ENCODE measurements at regions not wholly inside any gene's neighbourhood (a gene's known extent, or its start where the extent isn't known, plus 50 kb on each side); places are given as distances from the start of the nearest gene placed in this dataset.

DNA sequence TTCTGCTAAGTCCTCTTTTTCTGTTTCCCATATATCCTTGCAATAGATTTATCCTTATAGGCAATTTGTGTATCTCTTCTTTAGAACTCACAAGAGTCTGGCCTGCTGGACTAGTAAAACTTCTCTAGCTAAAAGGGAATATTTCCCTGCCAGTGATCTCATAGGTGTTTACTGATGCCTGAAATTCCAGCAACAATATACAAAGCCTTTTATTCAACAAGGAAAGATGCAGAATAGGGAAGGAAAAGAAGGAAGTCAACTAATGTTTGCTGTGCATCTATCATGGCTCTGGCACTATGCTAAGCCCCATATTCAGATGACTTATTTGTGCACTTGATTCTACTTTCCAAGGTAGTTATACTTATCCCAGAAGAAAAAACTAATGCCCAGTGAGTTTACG lies 160.0 kb upstream of the DMRTA1 start:
- H3K4me1 Mint-ChIP-seq = no peaks in the 10 kb centered on the region
- H3K27ac Mint-ChIP-seq = no peak overlapping the region
- H3K27me3 Mint-ChIP-seq = peaks cover 5% of the 10 kb centered on the region
- no peaks in the 10 kb centered on the region for H3K9me3 Mint-ChIP-seq
- no peaks in the 10 kb centered on the region for H3K36me3 Mint-ChIP-seq
- no peak overlapping the region for H3K4me3 Mint-ChIP-seq

DNA sequence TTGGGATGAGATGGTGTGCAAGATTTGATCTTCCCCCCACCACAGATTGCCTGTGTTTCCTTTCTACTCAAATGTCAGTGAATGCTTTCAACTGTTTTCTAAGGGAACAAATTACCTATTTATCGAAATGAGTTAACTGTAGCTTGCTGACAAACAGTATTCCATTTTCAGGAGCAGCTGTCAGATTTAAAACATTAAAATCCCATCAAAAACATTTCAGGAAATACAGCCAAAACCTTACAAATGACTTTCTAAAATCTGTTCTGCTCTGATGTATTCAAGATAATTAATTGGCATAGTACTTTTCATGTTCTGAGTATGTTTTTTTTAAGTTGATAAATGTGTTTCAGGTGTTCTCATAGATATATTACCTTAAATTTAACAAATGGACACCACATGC lies 158.0 kb upstream of the DMRTA1 start:
- Mint-ChIP-seq H3K9me3 (no peaks in the 10 kb centered on the region), H3K36me3 (no peaks in the 10 kb centered on the region), H3K4me1 (no peaks in the 10 kb centered on the region), H3K27ac (no peak overlapping the region), H3K27me3 (peaks cover 6% of the 10 kb centered on the region), H3K4me3 (no peak overlapping the region)

DNA sequence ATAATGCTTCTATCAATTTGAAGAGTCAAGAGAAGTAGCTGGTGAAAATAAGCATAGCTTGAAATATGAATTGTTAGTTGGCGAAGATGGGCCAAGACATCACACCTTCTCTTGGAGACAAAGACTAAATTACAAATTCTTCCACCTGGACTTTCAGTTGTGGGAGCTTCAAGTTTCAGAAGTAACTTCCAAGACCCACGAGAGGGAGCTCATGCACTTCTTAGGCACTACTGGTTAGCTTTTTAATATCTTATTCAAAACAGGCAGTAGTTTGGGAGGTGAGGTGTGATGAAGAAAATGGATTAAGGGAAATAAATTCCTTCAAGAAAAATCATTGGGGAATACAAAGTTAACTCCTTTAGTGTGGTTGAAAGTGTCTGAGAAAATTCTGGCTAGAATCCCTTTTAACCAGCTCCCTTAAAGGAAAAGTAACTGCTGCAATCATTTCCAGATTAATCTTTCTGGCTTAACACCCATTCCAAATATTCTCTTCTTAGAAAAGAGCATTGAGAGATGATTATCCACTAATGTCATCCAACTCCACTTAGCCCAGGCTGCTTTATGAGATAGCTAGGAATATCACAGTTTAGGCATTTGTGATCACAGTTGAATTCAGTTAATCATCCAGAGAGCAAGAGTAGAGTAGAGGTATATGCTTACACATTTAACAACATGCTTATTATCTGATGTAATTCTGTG lies 139.5 kb upstream of the DMRTA1 start:
- Mint-ChIP-seq H3K4me3 (no peak overlapping the region), H3K36me3 (no peaks in the 10 kb centered on the region), H3K27ac (no peak overlapping the region), H3K9me3 (peaks cover 0 to 3% (median 0%) of the 10 kb centered on the region in 3 donors), H3K4me1 (no peaks in the 10 kb centered on the region), H3K27me3 (peaks cover 4% of the 10 kb centered on the region)

DNA sequence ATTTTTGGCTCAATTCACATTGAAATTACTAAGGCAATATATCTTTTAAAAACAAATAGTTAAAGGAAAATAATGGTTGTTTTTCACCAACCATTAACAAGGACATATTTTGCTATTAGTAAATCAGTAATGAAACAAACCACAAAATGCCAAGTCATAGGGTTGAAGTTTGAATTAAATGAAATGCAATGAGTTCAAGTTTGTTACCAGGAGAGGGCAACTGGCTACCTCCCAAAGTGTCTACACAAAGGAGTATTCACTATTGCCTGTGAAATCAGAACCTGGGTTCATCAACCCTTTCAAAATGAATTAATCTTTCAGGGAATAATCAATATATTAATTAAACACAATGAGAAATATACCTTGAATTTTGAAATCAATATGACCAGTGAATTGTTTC lies 138.4 kb upstream of the DMRTA1 start:
- peaks cover 4% of the 10 kb centered on the region for H3K27me3 Mint-ChIP-seq
- H3K4me1 Mint-ChIP-seq = no peaks in the 10 kb centered on the region
- H3K4me3 Mint-ChIP-seq = no peak overlapping the region
- no peaks in the 10 kb centered on the region for H3K36me3 Mint-ChIP-seq
- H3K27ac Mint-ChIP-seq = no peak overlapping the region
- peaks cover 0 to 3% (median 0%) of the 10 kb centered on the region in 3 donors for H3K9me3 Mint-ChIP-seq

DNA sequence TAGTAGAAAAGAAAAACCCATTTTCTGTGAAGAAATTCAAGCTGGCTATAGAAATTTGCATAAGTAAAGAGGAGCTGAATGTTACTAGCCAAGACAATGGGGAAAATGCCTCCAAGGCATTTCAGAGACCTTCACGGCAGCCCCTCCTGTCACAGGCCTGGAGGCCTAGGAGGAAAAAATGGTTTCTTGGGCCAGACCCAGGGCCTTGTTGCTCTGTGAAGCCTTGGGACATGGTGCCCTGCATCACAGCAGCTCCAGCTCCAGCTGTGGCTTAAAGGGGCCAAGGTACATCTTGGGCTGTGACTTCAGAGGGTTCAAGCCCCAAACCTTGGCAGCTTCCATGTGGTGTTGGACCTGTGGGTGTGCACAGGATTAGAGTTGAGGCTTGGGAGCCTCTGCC lies 130.0 kb upstream of the DMRTA1 start:
- Mint-ChIP-seq H3K36me3 (no peaks in the 10 kb centered on the region), H3K27ac (no peak overlapping the region), H3K27me3 (peaks cover 3% of the 10 kb centered on the region), H3K4me1 (no peaks in the 10 kb centered on the region), H3K9me3 (peaks cover 2 to 12% (median 9%) of the 10 kb centered on the region in 3 donors), H3K4me3 (no peak overlapping the region)

DNA sequence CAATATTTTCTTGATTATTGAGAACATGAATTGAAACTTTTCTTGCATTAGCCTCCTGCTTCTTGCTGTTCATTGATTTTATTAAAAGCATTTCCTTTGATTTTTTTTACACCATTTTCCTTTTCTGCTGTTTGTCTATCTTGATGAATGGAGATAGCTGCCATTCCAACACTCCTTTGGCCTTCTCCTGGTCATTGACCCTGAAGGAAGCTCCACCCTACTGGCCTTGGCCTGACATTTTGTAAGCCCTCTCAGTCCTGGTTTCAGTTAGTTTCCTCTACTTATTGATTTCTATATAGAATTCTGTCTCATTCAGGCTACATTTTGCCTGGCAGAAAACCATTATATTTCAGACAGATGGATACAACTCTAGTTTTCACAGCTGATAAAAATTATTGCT lies 115.1 kb upstream of the DMRTA1 start:
- H3K9me3 Mint-ChIP-seq = peaks cover 0 to 6% (median 3%) of the 10 kb centered on the region in 3 donors
- peaks cover 3% of the 10 kb centered on the region for H3K27me3 Mint-ChIP-seq
- no peak overlapping the region for H3K27ac Mint-ChIP-seq
- no peaks in the 10 kb centered on the region for H3K36me3 Mint-ChIP-seq
- H3K4me1 Mint-ChIP-seq = no peaks in the 10 kb centered on the region
- no peak overlapping the region for H3K4me3 Mint-ChIP-seq

DNA sequence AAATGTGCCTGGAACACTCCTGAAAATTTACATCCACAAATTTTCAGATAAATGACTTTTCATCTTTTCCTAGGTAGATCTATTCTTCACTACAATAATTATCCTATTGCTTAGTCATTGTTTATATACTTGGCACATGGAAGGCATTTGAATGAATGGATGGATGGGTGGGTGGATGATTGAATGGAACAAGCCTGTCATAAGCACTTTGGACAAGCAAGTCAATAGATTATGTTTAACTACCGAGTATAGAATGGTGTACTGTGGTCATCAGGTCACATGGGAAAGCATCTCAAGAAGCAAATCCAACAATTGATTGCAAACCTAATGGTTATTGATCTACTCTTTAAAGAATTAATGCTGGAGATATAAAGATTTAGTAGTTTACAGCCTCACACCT lies 114.4 kb upstream of the DMRTA1 start:
- Mint-ChIP-seq H3K9me3 (peaks cover 0 to 6% (median 3%) of the 10 kb centered on the region in 3 donors), H3K4me1 (no peaks in the 10 kb centered on the region), H3K27me3 (peaks cover 3% of the 10 kb centered on the region), H3K4me3 (no peak overlapping the region), H3K27ac (no peak overlapping the region), H3K36me3 (no peaks in the 10 kb centered on the region)

DNA sequence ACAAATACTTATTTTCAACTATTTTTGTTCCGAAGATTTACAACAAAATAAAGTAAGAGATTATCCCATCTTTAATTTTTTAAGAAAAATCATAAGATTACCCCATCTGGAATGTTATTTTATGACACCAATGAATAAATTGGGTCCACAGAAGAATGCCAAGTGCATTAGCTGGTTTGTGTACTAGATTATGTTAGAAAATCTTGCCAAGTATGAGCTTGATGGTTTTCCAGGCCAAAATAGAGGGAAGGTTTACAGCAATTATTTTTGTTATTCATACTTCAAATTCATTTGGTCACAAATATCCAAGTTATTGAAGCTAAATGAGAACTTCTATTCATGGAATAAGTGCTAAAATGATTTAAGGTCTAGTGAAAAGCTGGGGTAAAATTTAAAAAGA lies 109.4 kb upstream of the DMRTA1 start:
- H3K9me3 Mint-ChIP-seq = no peaks in the 10 kb centered on the region
- H3K4me3 Mint-ChIP-seq = no peak overlapping the region
- H3K4me1 Mint-ChIP-seq = no peaks in the 10 kb centered on the region
- peaks cover 3% of the 10 kb centered on the region for H3K27me3 Mint-ChIP-seq
- H3K27ac Mint-ChIP-seq = no peak overlapping the region
- H3K36me3 Mint-ChIP-seq = no peaks in the 10 kb centered on the region

DNA sequence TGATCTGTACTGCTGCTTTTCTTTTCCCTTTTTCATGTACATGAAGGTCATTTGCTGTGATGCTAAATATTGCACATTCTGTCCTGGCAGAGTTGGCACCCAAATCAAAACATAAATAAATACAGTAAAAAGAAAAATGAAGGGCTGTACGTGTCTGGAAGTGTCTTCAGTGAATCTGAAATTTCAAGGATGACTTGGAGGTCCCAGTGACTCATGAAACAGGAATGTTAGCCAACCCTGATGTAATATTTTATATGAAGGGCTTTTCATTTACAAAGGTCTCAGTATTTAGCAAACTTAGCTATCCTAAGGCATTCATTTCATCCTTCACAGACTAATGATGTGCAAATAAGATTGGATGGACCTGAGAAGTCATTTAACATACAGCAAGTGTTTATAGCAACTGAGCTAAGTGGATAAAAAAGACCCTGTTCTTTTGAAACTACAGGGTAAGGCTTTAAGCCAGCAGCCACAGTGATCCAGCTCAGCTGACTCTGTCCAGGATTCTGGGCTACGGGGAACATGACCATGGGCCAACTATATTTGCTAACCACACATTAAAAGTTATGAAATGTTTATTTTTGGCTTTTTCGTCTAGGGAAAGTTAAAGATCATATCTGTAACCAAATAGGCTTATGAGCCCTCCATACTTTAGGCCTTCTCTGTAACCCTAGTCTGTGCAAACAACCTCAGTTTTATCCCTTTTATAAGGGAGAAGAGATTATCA lies 104.0 kb upstream of the DMRTA1 start:
- no peaks in the 10 kb centered on the region for H3K4me1 Mint-ChIP-seq
- H3K9me3 Mint-ChIP-seq = no peaks in the 10 kb centered on the region
- no peaks in the 10 kb centered on the region for H3K27me3 Mint-ChIP-seq
- H3K4me3 Mint-ChIP-seq = no peak overlapping the region
- H3K36me3 Mint-ChIP-seq = no peaks in the 10 kb centered on the region
- no peak overlapping the region for H3K27ac Mint-ChIP-seq

DNA sequence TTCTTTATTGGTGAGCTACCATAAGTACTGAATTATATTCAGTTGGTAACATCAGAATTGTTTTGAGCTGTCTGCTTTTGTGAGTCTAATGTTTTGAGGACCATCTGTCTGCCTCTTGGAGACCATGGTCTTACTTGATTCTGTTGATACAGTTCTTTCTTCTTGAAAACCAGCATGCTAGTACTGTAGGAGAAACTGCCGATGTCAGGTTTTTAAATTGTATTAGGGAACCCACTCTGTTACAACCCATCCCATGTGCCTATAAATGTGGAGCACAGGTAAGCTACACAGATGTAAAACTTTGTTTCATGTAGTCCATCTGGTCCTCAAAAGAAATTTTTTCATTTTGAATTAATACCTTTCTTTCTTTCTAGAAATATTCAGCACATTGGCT lies 103.4 kb upstream of the DMRTA1 start:
- Mint-ChIP-seq H3K36me3 (no peaks in the 10 kb centered on the region), H3K27me3 (no peaks in the 10 kb centered on the region), H3K4me3 (no peak overlapping the region)

DNA sequence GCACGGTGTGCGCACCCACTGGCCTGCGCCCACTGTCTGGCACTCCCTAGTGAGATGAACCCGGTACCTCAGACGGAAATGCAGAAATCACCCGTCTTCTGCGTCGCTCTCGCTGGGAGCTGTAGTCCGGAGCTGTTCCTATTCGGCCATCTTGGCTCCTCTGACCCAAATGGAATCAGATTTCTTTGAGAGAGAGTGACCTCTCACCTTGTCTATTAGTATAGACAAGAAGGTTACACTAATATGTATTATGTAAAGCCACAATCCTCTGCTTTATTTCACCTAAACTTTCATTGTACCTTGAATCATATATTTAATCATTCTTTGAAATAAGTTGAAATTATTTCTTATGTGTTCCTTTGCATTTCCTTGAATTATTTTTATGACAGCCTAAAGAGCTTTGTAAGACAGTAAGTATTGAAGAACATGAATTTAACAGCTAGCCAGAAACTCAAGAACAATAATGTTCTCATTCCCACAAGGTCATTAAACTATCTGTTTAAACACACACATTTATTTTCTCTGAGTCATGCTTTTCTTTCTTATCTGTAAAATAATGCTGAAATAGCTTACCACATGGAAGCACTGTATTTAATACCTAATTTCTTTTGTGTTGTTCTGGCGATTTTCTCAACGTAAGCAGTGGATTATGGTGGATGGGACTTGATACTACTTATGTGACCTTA lies 91.8 kb upstream of the DMRTA1 start:
- Mint-ChIP-seq H3K27ac (no peak overlapping the region), H3K27me3 (no peaks in the 10 kb centered on the region), H3K4me1 (no peaks in the 10 kb centered on the region), H3K36me3 (no peaks in the 10 kb centered on the region), H3K4me3 (no peak overlapping the region), H3K9me3 (peaks cover 0 to 3% (median 0%) of the 10 kb centered on the region in 3 donors)

More for the DNA sequence above, 103.4 kb upstream of the DMRTA1 start:
- no peak overlapping the region for H3K27ac Mint-ChIP-seq
- no peaks in the 10 kb centered on the region for H3K9me3 Mint-ChIP-seq
- no peaks in the 10 kb centered on the region for H3K4me1 Mint-ChIP-seq

DNA sequence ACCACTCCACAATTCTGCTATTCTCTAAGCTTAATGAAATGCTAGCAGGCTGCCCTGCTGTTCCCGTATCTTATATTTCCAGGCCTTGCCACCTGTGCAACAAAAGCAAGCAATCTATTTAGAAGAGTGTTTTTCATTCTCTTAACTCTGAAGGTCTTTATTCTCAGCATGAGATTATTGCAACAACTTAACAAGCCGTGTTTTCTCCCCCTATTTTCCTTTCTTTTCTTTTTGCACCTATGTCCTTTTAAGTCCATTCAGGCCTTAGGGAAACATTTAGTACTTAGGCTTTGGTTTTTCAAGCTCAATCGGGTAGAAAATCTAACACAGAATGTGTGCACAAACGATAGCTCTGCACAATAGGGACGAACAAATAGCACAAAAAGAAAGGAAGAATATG lies 89.6 kb upstream of the DMRTA1 start:
- H3K27ac Mint-ChIP-seq = no peak overlapping the region
- H3K27me3 Mint-ChIP-seq = no peaks in the 10 kb centered on the region
- H3K36me3 Mint-ChIP-seq = no peaks in the 10 kb centered on the region
- no peak overlapping the region for H3K4me3 Mint-ChIP-seq
- no peaks in the 10 kb centered on the region for H3K4me1 Mint-ChIP-seq
- H3K9me3 Mint-ChIP-seq = peaks cover 0 to 3% (median 0%) of the 10 kb centered on the region in 3 donors

DNA sequence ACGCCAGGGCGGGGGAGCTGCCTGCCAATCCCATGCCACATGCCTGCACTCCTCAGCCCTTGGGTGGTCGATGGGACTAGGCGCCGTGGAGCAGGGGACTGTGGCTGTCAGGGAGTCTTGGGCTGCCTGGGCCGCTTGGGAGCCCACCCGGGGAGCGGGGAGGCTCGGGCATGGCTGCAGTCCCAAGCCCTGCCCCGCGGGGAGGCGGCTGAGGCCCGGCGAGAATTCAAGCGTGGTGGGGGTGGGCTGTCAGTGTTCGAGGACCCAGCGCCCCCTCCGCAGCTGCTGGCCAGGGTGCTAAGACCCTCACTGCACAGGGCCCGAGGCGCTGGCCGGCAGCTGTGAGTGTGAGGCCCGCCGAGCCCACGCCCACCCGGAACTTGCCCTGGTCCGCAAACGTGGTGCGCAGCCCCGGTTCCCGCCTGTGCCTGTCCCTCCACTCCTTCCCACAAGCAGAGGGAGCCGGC lies 83.2 kb upstream of the DMRTA1 start:
- no peak overlapping the region for H3K4me3 Mint-ChIP-seq
- no peaks in the 10 kb centered on the region for H3K4me1 Mint-ChIP-seq
- H3K27me3 Mint-ChIP-seq = peaks cover 3% of the 10 kb centered on the region
- H3K27ac Mint-ChIP-seq = no peak overlapping the region
- peaks cover 0 to 2% (median 0%) of the 10 kb centered on the region in 3 donors for H3K9me3 Mint-ChIP-seq
- H3K36me3 Mint-ChIP-seq = no peaks in the 10 kb centered on the region

DNA sequence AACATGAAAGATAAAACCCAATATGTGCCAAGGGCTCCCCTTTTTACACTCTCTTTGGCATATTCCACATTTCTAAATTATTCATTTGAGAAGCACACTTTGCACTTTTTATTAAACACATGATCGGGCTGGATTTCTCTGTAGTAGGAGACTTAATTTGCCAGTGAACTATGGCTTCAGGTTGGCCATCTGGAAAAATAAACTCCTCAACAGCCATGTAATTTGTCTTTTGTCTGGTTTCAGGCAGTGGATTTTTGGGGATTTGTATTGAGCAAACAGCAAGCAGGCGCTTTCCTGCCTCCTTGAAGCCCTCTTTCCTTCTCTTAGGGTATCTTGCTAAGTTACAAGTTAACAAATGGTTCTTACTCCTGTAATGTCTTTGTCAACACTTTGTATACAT lies 73.0 kb upstream of the DMRTA1 start:
- peaks cover 0 to 4% (median 0%) of the 10 kb centered on the region in 3 donors for H3K9me3 Mint-ChIP-seq
- H3K27ac Mint-ChIP-seq = no peak overlapping the region
- no peaks in the 10 kb centered on the region for H3K36me3 Mint-ChIP-seq
- no peak overlapping the region for H3K4me3 Mint-ChIP-seq
- no peaks in the 10 kb centered on the region for H3K27me3 Mint-ChIP-seq
- no peaks in the 10 kb centered on the region for H3K4me1 Mint-ChIP-seq

DNA sequence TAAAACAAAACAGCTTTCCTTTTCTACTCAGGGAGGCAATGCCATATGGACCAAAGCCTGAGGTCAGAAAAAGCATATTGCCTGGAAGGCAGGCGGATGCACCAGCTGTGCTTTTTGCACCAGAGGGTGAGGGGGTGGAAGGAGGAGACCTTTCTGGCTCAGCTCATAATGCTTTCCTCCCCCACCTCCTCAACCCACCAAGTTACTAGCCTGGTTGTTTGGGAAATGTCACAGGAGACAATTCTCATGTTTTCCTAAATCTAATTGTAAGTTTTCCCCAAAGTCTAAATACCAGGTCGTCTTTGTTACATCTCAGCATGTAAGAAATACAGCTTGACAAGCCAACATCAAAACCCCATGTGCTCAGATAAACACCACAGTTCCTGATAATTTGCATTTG lies 72.6 kb upstream of the DMRTA1 start:
- Mint-ChIP-seq H3K27ac (no peak overlapping the region), H3K9me3 (peaks cover 0 to 4% (median 0%) of the 10 kb centered on the region in 3 donors)

More for the DNA sequence above, 72.6 kb upstream of the DMRTA1 start:
- Mint-ChIP-seq H3K4me3 (no peak overlapping the region), H3K36me3 (no peaks in the 10 kb centered on the region), H3K27me3 (no peaks in the 10 kb centered on the region), H3K4me1 (no peaks in the 10 kb centered on the region)

All from IgD-negative memory B cell (primary cell).